ENCODE measurements at regions not wholly inside any gene's neighbourhood (a gene's known extent, or its start where the extent isn't known, plus 50 kb on each side); places are given as distances from the start of the nearest gene placed in this dataset.

GRCh38 chr4:32128549-32128948 lies 1408.4 kb downstream of the PCDH7 start:
- H3K4me1 ChIP-seq (ENCODE audit: insufficient read depth), result no peaks in the 10 kb centered on the region
- WGBS (ENCODE audit: low lambda C conversion rate, missing lambda C conversion rate), result 87% methylated on average over 4 of the region's 4 CpGs
- no peak overlapping the region for H2AFZ ChIP-seq
- H3K4me2 ChIP-seq, result no peak overlapping the region
- H3K27me3 ChIP-seq, result no peaks in the 10 kb centered on the region
- no peak for DNase-seq (ENCODE audit: low spot score)
- TF ChIP-seq EZH2phosphoT487 (IDR thresholded peaks at IDR 0.05; ENCODE audit: low read depth, severe bottlenecking, unreplicated experiment) (no peak), EZH2 (IDR thresholded peaks at IDR 0.05; ENCODE audit: borderline replicate concordance) (no peak), CTCF (IDR thresholded peaks at IDR 0.05; ENCODE audit: poor library complexity) (no peak)
- no peaks in the 10 kb centered on the region for H4K20me1 ChIP-seq (ENCODE audit: insufficient read depth, poor library complexity, severe bottlenecking)
- H3K4me3 ChIP-seq, result no peak overlapping the region
- H3K9me3 ChIP-seq (ENCODE audit: low read depth), result no peaks in the 10 kb centered on the region
- H3K9me2 ChIP-seq (replicated peaks; ENCODE audit: insufficient read depth), result no peaks in the 10 kb centered on the region
- no peaks in the 10 kb centered on the region for H3K36me3 ChIP-seq (replicated peaks; ENCODE audit: insufficient read depth, low read depth)
- no peaks in the 10 kb centered on the region for H3K79me2 ChIP-seq
- H3K27ac ChIP-seq, result no peak overlapping the region

- no peak for DNase-seq (ENCODE audit: low spot score)
- Histone ChIP-seq H3K36me3 (replicated peaks; ENCODE audit: insufficient read depth, low read depth) (no peaks in the 10 kb centered on the region), H3K27me3 (no peaks in the 10 kb centered on the region), H3K4me2 (no peak overlapping the region), H3K27ac (no peak overlapping the region), H3K9me3 (ENCODE audit: low read depth) (no peaks in the 10 kb centered on the region), H3K79me2 (no peaks in the 10 kb centered on the region), H4K20me1 (ENCODE audit: insufficient read depth, poor library complexity, severe bottlenecking) (no peaks in the 10 kb centered on the region), H2AFZ (no peak overlapping the region), H3K4me1 (ENCODE audit: insufficient read depth) (no peaks in the 10 kb centered on the region), H3K4me3 (no peak overlapping the region), H3K9me2 (replicated peaks; ENCODE audit: insufficient read depth) (no peaks in the 10 kb centered on the region)
- TF ChIP-seq EZH2phosphoT487 (IDR thresholded peaks at IDR 0.05; ENCODE audit: low read depth, severe bottlenecking, unreplicated experiment), result no peak
- no peak for TF ChIP-seq EZH2 (IDR thresholded peaks at IDR 0.05; ENCODE audit: borderline replicate concordance)
- TF ChIP-seq CTCF (IDR thresholded peaks at IDR 0.05; ENCODE audit: poor library complexity), result no peak
- 90% methylated on average over 2 of the region's 2 CpGs for WGBS (ENCODE audit: low lambda C conversion rate, missing lambda C conversion rate)
Measured at GRCh38 chr4:32129967-32130366, 1409.8 kb downstream of the PCDH7 start.

- H3K79me2 ChIP-seq, result no peaks in the 10 kb centered on the region
- no peak for TF ChIP-seq CTCF (IDR thresholded peaks at IDR 0.05; ENCODE audit: poor library complexity)
- no peak for TF ChIP-seq EZH2 (IDR thresholded peaks at IDR 0.05; ENCODE audit: borderline replicate concordance)
- TF ChIP-seq EZH2phosphoT487 (IDR thresholded peaks at IDR 0.05; ENCODE audit: low read depth, severe bottlenecking, unreplicated experiment), result no peak
- WGBS (ENCODE audit: low lambda C conversion rate, missing lambda C conversion rate), result 100% methylated on average over 1 of the region's 1 CpG
- DNase-seq (ENCODE audit: low spot score), result no peak
- H3K9me3 ChIP-seq (ENCODE audit: low read depth), result no peaks in the 10 kb centered on the region
- H3K9me2 ChIP-seq (replicated peaks; ENCODE audit: insufficient read depth), result no peaks in the 10 kb centered on the region
- no peak overlapping the region for H3K4me3 ChIP-seq
- no peaks in the 10 kb centered on the region for H3K4me1 ChIP-seq (ENCODE audit: insufficient read depth)
- H3K4me2 ChIP-seq, result no peak overlapping the region
- no peaks in the 10 kb centered on the region for H3K36me3 ChIP-seq (replicated peaks; ENCODE audit: insufficient read depth, low read depth)
- no peaks in the 10 kb centered on the region for H4K20me1 ChIP-seq (ENCODE audit: insufficient read depth, poor library complexity, severe bottlenecking)
- H2AFZ ChIP-seq, result no peak overlapping the region
- H3K27me3 ChIP-seq, result no peaks in the 10 kb centered on the region
- H3K27ac ChIP-seq, result no peak overlapping the region
Measured at GRCh38 chr4:32133141-32133540, 1413.0 kb downstream of the PCDH7 start.

GRCh38 chr4:32133734-32134133 lies 1413.6 kb downstream of the PCDH7 start:
- H4K20me1 ChIP-seq (ENCODE audit: insufficient read depth, poor library complexity, severe bottlenecking), result no peaks in the 10 kb centered on the region
- H2AFZ ChIP-seq, result no peak overlapping the region

More at GRCh38 chr4:32133734-32134133, 1413.6 kb downstream of the PCDH7 start:
- Histone ChIP-seq H3K9me3 (ENCODE audit: low read depth) (no peaks in the 10 kb centered on the region), H3K4me2 (no peak overlapping the region), H3K27me3 (no peaks in the 10 kb centered on the region), H3K4me1 (ENCODE audit: insufficient read depth) (no peaks in the 10 kb centered on the region), H3K36me3 (replicated peaks; ENCODE audit: insufficient read depth, low read depth) (no peaks in the 10 kb centered on the region), H3K79me2 (no peaks in the 10 kb centered on the region), H3K27ac (no peak overlapping the region), H3K4me3 (no peak overlapping the region), H3K9me2 (replicated peaks; ENCODE audit: insufficient read depth) (no peaks in the 10 kb centered on the region)
- no peak for DNase-seq (ENCODE audit: low spot score)
- TF ChIP-seq CTCF (IDR thresholded peaks at IDR 0.05; ENCODE audit: poor library complexity) (no peak), EZH2 (IDR thresholded peaks at IDR 0.05; ENCODE audit: borderline replicate concordance) (no peak), EZH2phosphoT487 (IDR thresholded peaks at IDR 0.05; ENCODE audit: low read depth, severe bottlenecking, unreplicated experiment) (no peak)
